ENCODE measurements at regions not wholly inside any gene's neighbourhood (a gene's known extent, or its start where the extent isn't known, plus 50 kb on each side); places are given as distances from the start of the nearest gene placed in this dataset.
"Not testable (repeated sequence)": the region's sequence is repeated elsewhere in the genome, so short reads cannot be mapped to it uniquely, and the experiment has no call there.

- in situ Hi-C loops (cut with HindIII; ENCODE audit: low sequenced_read_pairs) = no loop called here
- no peak for DNase-seq (ENCODE audit: low spot score)
These were observed 282.9 kb downstream of the SLITRK5 start for GRCh38 chr13:87954091-87954490.

- no peak for DNase-seq (ENCODE audit: low spot score)
- in situ Hi-C loops (cut with HindIII; ENCODE audit: low sequenced_read_pairs) = no loop called here
These were observed 290.4 kb downstream of the SLITRK5 start for GRCh38 chr13:87961546-87961945.

DNA sequence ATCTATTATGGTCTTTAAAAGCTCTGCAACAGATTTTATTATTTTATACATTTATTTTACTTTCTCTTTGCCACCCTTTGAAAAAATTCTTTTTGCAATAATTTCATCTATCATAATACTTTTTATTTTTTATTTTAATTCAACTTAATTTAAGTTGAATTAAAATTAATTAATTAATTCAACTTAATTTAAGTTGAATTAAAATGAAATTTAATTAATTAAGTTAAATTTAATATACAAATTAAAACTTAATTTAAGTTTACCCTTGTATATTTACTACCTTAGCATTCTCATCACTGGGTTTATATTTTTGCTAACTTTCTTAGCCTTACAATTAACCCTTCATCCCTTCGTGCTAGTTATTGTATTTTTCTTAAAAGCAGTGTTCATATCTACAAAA, 301.4 kb downstream of the SLITRK5 start:
- in situ Hi-C loops (cut with HindIII; ENCODE audit: low sequenced_read_pairs) = no loop called here

DNA sequence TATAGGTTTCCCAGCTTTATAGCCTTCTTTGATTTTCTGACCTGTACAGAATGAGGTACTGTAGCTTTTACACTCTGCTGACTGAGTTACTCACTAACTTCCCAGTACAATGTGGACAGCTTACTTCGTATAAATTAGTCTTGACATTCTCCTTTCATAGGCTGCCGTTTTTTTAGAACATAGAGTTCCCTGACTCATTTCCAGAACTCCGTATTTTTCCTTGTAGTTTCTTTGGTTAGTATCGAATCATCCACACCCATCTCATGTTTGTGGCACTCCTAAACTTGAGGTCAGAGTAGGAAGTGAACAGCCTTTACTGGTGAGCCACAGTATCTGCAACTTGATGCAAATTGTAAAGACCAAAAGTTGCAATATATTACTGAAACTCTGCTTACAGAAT, 303.9 kb downstream of the SLITRK5 start:
- DNase-seq (ENCODE audit: low spot score) = no peak
- in situ Hi-C loops (cut with HindIII; ENCODE audit: low sequenced_read_pairs) = no loop called here

More for the DNA sequence above, 301.4 kb downstream of the SLITRK5 start:
- no peak for DNase-seq (ENCODE audit: low spot score)

- in situ Hi-C loops (cut with HindIII; ENCODE audit: low sequenced_read_pairs); DNase-seq (ENCODE audit: low spot score): not testable (repeated sequence)
These were observed 305.5 kb downstream of the SLITRK5 start for GRCh38 chr13:87976650-87977049.

DNA sequence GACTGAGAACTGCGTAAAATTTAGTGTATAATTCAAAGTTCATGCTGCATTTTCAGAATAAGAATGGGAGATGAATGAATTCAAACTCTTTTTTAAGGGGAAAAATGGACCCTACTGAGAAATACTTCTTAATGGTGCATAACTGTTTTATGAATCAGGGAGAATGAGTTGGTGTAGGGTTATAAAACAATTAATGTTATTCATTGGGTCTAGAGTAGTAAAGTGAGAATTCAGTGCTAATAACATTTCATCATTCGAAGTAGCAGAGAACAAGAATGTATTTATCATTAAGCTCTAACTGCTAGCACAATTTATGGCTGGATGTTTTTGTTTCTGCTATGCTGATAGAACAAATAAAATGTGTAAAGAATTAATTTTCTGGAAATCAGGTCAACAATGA, 310.2 kb downstream of the SLITRK5 start:
- in situ Hi-C loops (cut with HindIII; ENCODE audit: low sequenced_read_pairs) = no loop called here
- DNase-seq (ENCODE audit: low spot score) = no peak

DNA sequence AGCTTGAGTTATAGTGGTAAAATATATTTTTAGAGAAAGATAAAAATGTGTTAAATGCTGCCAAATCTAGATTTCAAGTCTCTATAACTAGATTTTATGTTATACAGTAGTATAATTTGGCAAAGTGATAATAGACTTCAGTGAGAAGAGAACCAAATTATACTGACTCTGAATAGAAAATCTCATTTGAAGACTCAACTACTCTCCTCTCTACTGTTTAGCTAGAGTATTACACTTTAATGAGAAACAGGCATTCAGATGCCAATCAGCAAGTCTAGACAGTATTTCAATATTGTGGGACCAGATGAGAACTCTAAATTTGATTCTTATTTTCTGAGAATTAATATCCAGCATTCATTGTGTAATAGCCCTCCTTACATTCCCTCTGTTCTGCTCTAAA, 311.2 kb downstream of the SLITRK5 start:
- DNase-seq (ENCODE audit: low spot score) = no peak
- in situ Hi-C loops (cut with HindIII; ENCODE audit: low sequenced_read_pairs) = no loop called here

- in situ Hi-C loops (cut with HindIII; ENCODE audit: low sequenced_read_pairs) = no loop called here
- no peak for DNase-seq (ENCODE audit: low spot score)
These were observed 315.6 kb downstream of the SLITRK5 start for GRCh38 chr13:87986639-87987250.

GRCh38 chr13:87998081-87998480, 326.9 kb downstream of the SLITRK5 start:
- in situ Hi-C loops (cut with HindIII; ENCODE audit: low sequenced_read_pairs) = no loop called here
- DNase-seq (ENCODE audit: low spot score) = no peak

GRCh38 chr13:87999240-87999700, 328.1 kb downstream of the SLITRK5 start:
- in situ Hi-C loops (cut with HindIII; ENCODE audit: low sequenced_read_pairs) = no loop called here

DNA sequence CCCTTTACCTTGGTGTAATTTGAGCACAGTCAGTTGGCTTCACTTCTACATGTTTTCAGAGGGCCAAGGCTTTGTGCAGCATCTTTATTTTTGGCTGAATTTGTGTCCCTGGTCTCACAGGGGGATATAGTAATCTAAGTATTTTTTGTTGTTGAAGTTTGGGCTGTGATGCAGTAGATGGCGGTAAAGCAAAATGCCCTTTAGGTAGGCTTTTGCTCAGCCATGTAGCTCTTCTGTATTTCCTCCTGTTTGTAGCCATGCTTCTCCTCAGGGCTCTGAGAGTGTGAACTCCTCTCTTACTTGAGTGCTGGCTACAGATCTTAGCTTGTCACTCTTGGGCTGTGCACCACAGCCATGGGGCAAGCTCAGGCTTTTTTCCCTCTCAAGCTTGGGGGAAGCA, 328.6 kb downstream of the SLITRK5 start:
- in situ Hi-C loops (cut with HindIII; ENCODE audit: low sequenced_read_pairs) = no loop called here
- no peak for DNase-seq (ENCODE audit: low spot score)

More at GRCh38 chr13:87999240-87999700, 328.1 kb downstream of the SLITRK5 start:
- no peak for DNase-seq (ENCODE audit: low spot score)

- DNase-seq (ENCODE audit: low spot score) = no peak
These were observed 329.1 kb downstream of the SLITRK5 start for GRCh38 chr13:88000239-88000638.

GRCh38 chr13:88000787-88001186, 329.6 kb downstream of the SLITRK5 start:
- no peak for DNase-seq (ENCODE audit: low spot score)
- in situ Hi-C loops (cut with HindIII; ENCODE audit: low sequenced_read_pairs) = no loop called here

More at GRCh38 chr13:88000239-88000638, 329.1 kb downstream of the SLITRK5 start:
- in situ Hi-C loops (cut with HindIII; ENCODE audit: low sequenced_read_pairs) = no loop called here

DNA sequence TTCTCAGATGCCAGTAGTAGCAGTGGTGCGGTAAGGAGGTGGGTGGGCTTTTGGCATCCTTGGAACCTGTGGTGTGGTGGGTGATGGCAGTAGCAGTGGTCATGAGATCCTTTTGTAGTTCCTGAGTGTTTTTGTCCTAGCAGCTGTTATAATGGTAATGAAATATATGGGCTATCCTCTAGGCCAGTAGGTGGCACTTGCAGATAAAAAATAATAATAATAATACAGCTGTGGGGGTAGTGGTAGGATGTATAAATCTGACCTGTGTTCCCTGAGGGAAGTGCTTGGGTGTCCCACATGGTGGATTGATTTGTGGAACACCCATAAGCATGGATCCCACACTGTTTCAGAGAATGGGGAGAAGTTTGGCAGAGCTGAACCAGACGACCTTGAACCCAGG, 334.0 kb downstream of the SLITRK5 start:
- DNase-seq (ENCODE audit: low spot score) = no peak
- in situ Hi-C loops (cut with HindIII; ENCODE audit: low sequenced_read_pairs) = no loop called here

GRCh38 chr13:88014527-88014926, 343.4 kb downstream of the SLITRK5 start:
- in situ Hi-C loops (cut with HindIII; ENCODE audit: low sequenced_read_pairs) = no loop called here
- DNase-seq (ENCODE audit: low spot score) = no peak

- DNase-seq (ENCODE audit: low spot score) = no peak
- in situ Hi-C loops (cut with HindIII; ENCODE audit: low sequenced_read_pairs) = no loop called here
These were observed 351.4 kb downstream of the SLITRK5 start for GRCh38 chr13:88022431-88023208.

GRCh38 chr13:88026241-88026640, 355.1 kb downstream of the SLITRK5 start:
- in situ Hi-C loops (cut with HindIII; ENCODE audit: low sequenced_read_pairs) = no loop called here
- no peak for DNase-seq (ENCODE audit: low spot score)

DNA sequence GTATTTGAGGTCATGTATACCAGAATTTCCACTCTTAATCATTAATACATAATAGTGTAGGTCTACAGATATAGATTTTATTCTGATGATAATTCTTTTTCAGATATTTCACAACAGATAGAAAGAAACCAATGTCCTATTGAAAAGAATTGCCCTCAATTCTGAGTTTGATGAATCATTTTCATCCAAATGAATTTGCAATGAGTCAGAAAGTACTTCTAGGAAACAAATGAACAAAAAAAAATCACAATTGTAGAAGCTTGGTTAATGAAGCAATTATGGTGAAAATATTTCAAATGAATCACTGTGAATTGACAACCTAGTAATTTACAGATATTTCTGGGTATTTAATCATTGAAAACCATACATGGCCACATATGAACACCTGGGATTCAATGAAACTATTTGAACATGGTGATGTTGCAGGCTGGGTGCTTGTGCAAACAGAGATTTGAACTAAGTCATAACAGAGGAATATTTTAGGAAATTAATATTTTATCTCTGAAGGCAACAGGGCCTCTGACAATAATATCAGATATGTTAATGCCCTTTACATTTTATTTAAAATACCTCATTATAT, 360.9 kb downstream of the SLITRK5 start:
- DNase-seq (ENCODE audit: low spot score) = no peak
- in situ Hi-C loops (cut with HindIII; ENCODE audit: low sequenced_read_pairs) = no loop called here

- DNase-seq (ENCODE audit: low spot score); in situ Hi-C loops (cut with HindIII; ENCODE audit: low sequenced_read_pairs): not testable (repeated sequence)
These were observed 365.0 kb downstream of the SLITRK5 start for GRCh38 chr13:88036205-88036604.

GRCh38 chr13:88042489-88042888, 371.3 kb downstream of the SLITRK5 start:
- in situ Hi-C loops (cut with HindIII; ENCODE audit: low sequenced_read_pairs) = no loop called here
- no peak for DNase-seq (ENCODE audit: low spot score)
